CD4-positive, alpha-beta T cell treated with Interleukin-17A for 1 hour (primary cell): ENCODE measurements at regions not wholly inside any gene's neighbourhood (a gene's known extent, or its start where the extent isn't known, plus 50 kb on each side); places are given as distances from the start of the nearest gene placed in this dataset.

Experiments
- DNase-seq: peaks from one replicate; pipeline ENCODE4 v3.0.0-alpha.2; 2020

DNA sequence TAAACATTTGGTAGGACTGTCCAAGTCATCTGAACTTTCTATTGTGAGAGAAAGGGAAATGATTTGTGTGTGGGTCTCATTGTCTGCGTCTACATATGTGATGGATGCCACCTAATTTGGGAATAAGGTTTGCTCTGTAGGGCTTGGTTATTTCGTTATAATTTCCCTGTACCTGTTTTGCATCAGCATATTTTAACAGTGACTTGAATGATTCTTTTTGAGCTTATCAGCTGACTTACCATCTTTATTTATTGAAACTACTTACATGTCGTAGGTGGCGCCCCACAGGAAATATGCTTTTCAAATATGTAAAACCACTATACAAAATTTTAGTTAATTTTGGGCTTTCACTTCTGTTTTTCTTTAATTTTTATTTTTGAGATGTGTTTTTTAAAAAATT, 56.5 kb upstream of the BCAT1 start:
- no peak for DNase-seq

DNA sequence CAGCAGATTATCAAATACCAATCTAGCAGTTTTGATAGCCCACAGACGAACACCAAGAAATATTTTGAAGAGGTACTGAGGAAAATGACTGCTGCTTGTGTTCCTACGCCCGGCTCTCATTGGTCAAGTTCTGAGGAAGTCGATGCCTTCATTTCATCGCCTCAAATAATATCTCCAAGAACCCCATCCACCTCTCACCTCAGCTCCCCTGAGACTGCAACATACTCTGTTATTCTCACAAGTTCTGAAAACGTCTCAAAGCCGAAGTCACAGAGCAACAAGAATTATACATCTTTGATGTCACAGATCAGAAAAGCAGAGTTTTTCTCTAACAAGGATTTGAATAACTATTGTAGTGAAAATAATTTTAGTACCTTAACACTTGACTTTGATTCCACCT, 55.5 kb upstream of the BCAT1 start:
- no peak for DNase-seq

- DNase-seq = no peak
Observed at GRCh38 chr12:25001311-25001710, 52.4 kb upstream of the BCAT1 start.
